ENCODE measurements at regions not wholly inside any gene's neighbourhood (a gene's known extent, or its start where the extent isn't known, plus 50 kb on each side); places are given as distances from the start of the nearest gene placed in this dataset.

GRCh38 chr4:30868111-30868895 is 148.1 kb downstream of the PCDH7 start:
- TF ChIP-seq CTCF (IDR thresholded peaks at IDR 0.05; ENCODE audit: poor library complexity) (no peak), EZH2 (IDR thresholded peaks at IDR 0.05; ENCODE audit: borderline replicate concordance) (no peak), EZH2phosphoT487 (IDR thresholded peaks at IDR 0.05; ENCODE audit: low read depth, severe bottlenecking, unreplicated experiment) (no peak)
